ENCODE measurements at regions not wholly inside any gene's neighbourhood (a gene's known extent, or its start where the extent isn't known, plus 50 kb on each side); places are given as distances from the start of the nearest gene placed in this dataset.

- TF ChIP-seq, protein P1, sequence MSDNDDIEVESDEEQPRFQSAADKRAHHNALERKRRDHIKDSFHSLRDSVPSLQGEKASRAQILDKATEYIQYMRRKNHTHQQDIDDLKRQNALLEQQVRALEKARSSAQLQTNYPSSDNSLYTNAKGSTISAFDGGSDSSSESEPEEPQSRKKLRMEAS (IDR thresholded peaks at IDR 0.05; ENCODE audit: low read depth, low read length), result no peak
- no peak for TF ChIP-seq MYC (IDR thresholded peaks at IDR 0.05; ENCODE audit: low read depth, low read length)
- no peak for TF ChIP-seq POLR2A (IDR thresholded peaks at IDR 0.05; ENCODE audit: extremely low read depth, insufficient read length)
- TF ChIP-seq, protein P2, sequence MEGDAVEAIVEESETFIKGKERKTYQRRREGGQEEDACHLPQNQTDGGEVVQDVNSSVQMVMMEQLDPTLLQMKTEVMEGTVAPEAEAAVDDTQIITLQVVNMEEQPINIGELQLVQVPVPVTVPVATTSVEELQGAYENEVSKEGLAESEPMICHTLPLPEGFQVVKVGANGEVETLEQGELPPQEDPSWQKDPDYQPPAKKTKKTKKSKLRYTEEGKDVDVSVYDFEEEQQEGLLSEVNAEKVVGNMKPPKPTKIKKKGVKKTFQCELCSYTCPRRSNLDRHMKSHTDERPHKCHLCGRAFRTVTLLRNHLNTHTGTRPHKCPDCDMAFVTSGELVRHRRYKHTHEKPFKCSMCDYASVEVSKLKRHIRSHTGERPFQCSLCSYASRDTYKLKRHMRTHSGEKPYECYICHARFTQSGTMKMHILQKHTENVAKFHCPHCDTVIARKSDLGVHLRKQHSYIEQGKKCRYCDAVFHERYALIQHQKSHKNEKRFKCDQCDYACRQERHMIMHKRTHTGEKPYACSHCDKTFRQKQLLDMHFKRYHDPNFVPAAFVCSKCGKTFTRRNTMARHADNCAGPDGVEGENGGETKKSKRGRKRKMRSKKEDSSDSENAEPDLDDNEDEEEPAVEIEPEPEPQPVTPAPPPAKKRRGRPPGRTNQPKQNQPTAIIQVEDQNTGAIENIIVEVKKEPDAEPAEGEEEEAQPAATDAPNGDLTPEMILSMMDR (IDR thresholded peaks at IDR 0.05; ENCODE audit: low read depth, low read length), result no peak
- no peak for DNase-seq (ENCODE audit: low read depth)
- H3K4me3 ChIP-seq (ENCODE audit: low read depth, low read length), result no peak overlapping the region
These were observed 56.8 kb upstream of the GRIA4 start for GRCh38 chr11:105553025-105553424.

DNA sequence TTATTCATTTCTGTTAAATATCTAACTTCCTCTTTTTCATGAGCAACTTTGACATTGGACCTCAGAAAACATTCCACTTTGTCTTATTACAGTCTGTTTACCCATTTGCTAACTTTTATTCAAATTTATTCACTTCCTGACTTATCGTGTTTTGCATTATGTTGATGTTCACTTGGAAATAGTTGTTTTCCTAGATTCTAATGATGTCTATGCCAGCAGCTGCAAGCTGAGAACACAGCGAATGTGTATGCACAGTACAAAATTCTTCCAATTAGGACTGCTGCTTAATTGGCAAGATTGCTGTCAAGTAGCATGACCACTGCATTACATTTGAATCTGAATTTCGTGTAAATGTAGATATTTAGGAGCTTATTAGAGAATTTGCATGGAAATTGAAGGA is 61.5 kb upstream of the GRIA4 start:
- DNase-seq (ENCODE audit: low read depth), result no peak
- H3K4me3 ChIP-seq (ENCODE audit: low read depth, low read length), result no peak overlapping the region
- TF ChIP-seq, protein P1 (IDR thresholded peaks at IDR 0.05; ENCODE audit: low read depth, low read length), result no peak
- TF ChIP-seq POLR2A (IDR thresholded peaks at IDR 0.05; ENCODE audit: extremely low read depth, insufficient read length), result no peak
- no peak for TF ChIP-seq MYC (IDR thresholded peaks at IDR 0.05; ENCODE audit: low read depth, low read length)
- TF ChIP-seq, protein P2 (IDR thresholded peaks at IDR 0.05; ENCODE audit: low read depth, low read length), result no peak

DNA sequence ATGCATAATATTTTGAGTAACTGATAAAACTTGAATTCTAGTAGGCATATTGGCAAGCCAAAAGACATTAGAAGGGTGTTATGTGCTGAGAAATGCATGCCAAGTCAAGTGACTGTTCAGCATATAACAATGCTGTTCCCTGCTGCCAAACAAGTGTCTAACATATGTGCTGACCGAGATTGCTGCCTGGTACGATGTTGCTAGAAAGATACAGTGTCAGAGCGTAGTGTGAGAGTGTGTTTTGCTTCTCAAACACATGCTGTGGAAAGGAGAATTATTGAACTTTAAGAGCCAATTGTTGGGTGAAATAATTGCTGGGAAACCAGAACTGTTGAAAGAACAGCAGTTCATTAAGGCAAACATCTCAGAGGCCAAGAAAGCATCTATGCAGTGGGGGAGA is 71.3 kb upstream of the GRIA4 start:
- TF ChIP-seq, protein P1 (IDR thresholded peaks at IDR 0.05; ENCODE audit: low read depth, low read length), result no peak
- TF ChIP-seq, protein P2 (IDR thresholded peaks at IDR 0.05; ENCODE audit: low read depth, low read length), result no peak
- no peak for TF ChIP-seq POLR2A (IDR thresholded peaks at IDR 0.05; ENCODE audit: extremely low read depth, insufficient read length)
- TF ChIP-seq MYC (IDR thresholded peaks at IDR 0.05; ENCODE audit: low read depth, low read length), result no peak
- DNase-seq (ENCODE audit: low read depth), result no peak
- H3K4me3 ChIP-seq (ENCODE audit: low read depth, low read length), result no peak overlapping the region

- DNase-seq (ENCODE audit: low read depth), result no peak
- no peak overlapping the region for H3K4me3 ChIP-seq (ENCODE audit: low read depth, low read length)
- TF ChIP-seq, protein P2 (IDR thresholded peaks at IDR 0.05; ENCODE audit: low read depth, low read length), result no peak
- TF ChIP-seq POLR2A (IDR thresholded peaks at IDR 0.05; ENCODE audit: extremely low read depth, insufficient read length) (no peak), MYC (IDR thresholded peaks at IDR 0.05; ENCODE audit: low read depth, low read length) (no peak)
- TF ChIP-seq, protein P1 (IDR thresholded peaks at IDR 0.05; ENCODE audit: low read depth, low read length), result no peak
These were observed 72.3 kb upstream of the GRIA4 start for GRCh38 chr11:105537531-105537930.

GRCh38 chr11:105524286-105524685 is 85.6 kb upstream of the GRIA4 start:
- TF ChIP-seq MYC (IDR thresholded peaks at IDR 0.05; ENCODE audit: low read depth, low read length) (no peak), POLR2A (IDR thresholded peaks at IDR 0.05; ENCODE audit: extremely low read depth, insufficient read length) (no peak)
- TF ChIP-seq, protein P2 (IDR thresholded peaks at IDR 0.05; ENCODE audit: low read depth, low read length), result no peak
- TF ChIP-seq, protein P1 (IDR thresholded peaks at IDR 0.05; ENCODE audit: low read depth, low read length), result no peak
- H3K4me3 ChIP-seq (ENCODE audit: low read depth, low read length), result no peak overlapping the region
- no peak for DNase-seq (ENCODE audit: low read depth)
